Mucosa of descending colon (tissue), 3 donors: ENCODE measurements at regions not wholly inside any gene's neighbourhood (a gene's known extent, or its start where the extent isn't known, plus 50 kb on each side); places are given as distances from the start of the nearest gene placed in this dataset.

Source experiments
- ATAC-seq: fragments of 200-7000 bp; cut with Tn5 transposase; one replicate; pipeline ENCODE4 v1.9.1; 2020; ENCODE audit warnings: mild to moderate bottlenecking, moderate library complexity
- DNase-seq, 3 donors: peaks; one replicate each; pipeline ENCODE4 v3.0.0-alpha.2; 2020
- H3K36me3 ChIP-seq: fragments of 200-600 bp; one replicate; pipeline ENCODE4 v1.8.0; 2021; ENCODE audit warnings: low read depth, mild to moderate bottlenecking
- H3K4me1 ChIP-seq: fragments of 200-600 bp; one replicate; pipeline ENCODE4 v1.8.0; 2021; ENCODE audit warnings: low read depth, mild to moderate bottlenecking
- H3K4me3 ChIP-seq: fragments of 200-600 bp; one replicate; pipeline ENCODE4 v1.8.0; 2021; ENCODE audit warnings: mild to moderate bottlenecking
- H3K9me3 ChIP-seq: fragments of 200-600 bp; one replicate; pipeline ENCODE4 v1.8.0; 2021; ENCODE audit warnings: mild to moderate bottlenecking
- CTCF ChIP-seq: fragments of 200-600 bp; IDR thresholded peaks from one replicate; pipeline ENCODE4 v1.8.0; 2022; ENCODE audit warnings: antibody characterized with exemption, mild to moderate bottlenecking
- intact Hi-C, 2 donors: fragments of 100-400 bp; cut with DNase I in 1 of 2; cut with micrococcal nuclease in 1 of 2; formaldehyde crosslinking; loops; one replicate each; pipeline versions ENCODE4 v1.11.0 to v1.11.1; 2022; cut with DNase I, micrococcal nuclease
- donor health status: DM: no; HTN: no; CAD: no; lungs with moderate emphysema.
- donor health status: DM: no; HTN: no; CAD: no.
- donor health status: DM: no; HTN: yes; CAD: no.

DNA sequence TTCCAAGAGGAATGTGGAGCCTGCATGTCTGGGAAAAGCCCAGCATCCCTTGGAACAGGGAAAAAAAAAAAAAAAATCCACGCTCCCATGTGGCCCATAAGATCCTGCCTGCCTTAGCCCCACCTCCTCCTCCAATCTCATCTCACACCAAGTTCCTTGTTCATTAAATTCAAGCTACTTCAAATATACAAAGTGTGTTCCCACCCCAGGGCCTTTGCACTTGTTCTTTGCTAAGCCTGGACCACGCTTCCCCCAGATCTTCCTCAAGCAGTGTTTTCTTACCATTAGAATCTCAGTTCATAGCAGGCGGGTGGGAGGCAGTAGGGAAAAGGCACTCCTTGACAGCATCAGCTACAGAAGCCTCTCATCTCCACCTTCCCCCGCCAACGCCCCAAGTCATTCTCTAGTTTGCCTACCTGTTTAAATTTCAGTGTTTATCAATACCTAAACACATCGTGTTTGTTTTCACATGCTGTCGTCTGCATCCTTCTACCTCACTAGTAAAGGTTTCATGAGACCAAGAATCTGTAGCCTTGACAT lies 262.8 kb downstream of the FGFR2 start:
- Histone ChIP-seq H3K9me3 (no peaks in the 10 kb centered on the region), H3K36me3 (no peaks in the 10 kb centered on the region), H3K4me1 (no peaks in the 10 kb centered on the region), H3K4me3 (no peak overlapping the region)
- ATAC-seq (no peak), DNase-seq (no peak)
- no peak for TF ChIP-seq CTCF
- intact Hi-C loops, result no loop called here

DNA sequence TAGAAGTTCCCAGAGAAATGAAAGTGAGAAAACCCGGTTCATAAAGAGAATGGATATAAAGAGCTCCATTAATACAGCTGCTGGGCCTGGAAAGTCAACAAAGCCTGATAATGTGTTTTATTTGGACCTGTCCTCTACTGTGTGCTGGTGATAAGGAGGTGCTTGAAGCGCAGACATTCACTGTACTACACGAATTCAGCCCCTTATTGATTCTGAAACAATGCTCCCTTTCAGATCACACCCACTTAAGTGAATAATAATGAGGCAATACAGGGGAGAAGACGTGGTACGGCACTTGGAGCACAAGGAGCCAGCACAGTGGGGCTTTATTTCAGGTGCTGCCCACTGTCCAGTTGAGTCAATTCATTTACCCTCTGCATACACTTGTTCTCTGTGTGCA lies 260.8 kb downstream of the FGFR2 start:
- no peak for ATAC-seq
- TF ChIP-seq CTCF, result no peak
- H3K4me1 ChIP-seq, result no peaks in the 10 kb centered on the region
- intact Hi-C loops, result no loop called here
- H3K36me3 ChIP-seq, result no peaks in the 10 kb centered on the region
- no peak for DNase-seq
- no peak overlapping the region for H3K4me3 ChIP-seq
- H3K9me3 ChIP-seq, result no peaks in the 10 kb centered on the region

GRCh38 chr10:121338206-121338980 lies 259.9 kb downstream of the FGFR2 start:
- Histone ChIP-seq H3K4me3 (no peak overlapping the region), H3K36me3 (no peaks in the 10 kb centered on the region), H3K9me3 (no peaks in the 10 kb centered on the region), H3K4me1 (no peaks in the 10 kb centered on the region)
- no peak for DNase-seq
- ATAC-seq, result no peak
- TF ChIP-seq CTCF, result no peak
- intact Hi-C loops, result no loop called here

GRCh38 chr10:121339114-121339513 lies 259.1 kb downstream of the FGFR2 start:
- Histone ChIP-seq H3K4me1 (no peaks in the 10 kb centered on the region), H3K9me3 (no peaks in the 10 kb centered on the region), H3K36me3 (no peaks in the 10 kb centered on the region), H3K4me3 (no peak overlapping the region)
- TF ChIP-seq CTCF, result no peak
- ATAC-seq, result no peak
- no peak for DNase-seq
- intact Hi-C loops, result no loop called here

DNA sequence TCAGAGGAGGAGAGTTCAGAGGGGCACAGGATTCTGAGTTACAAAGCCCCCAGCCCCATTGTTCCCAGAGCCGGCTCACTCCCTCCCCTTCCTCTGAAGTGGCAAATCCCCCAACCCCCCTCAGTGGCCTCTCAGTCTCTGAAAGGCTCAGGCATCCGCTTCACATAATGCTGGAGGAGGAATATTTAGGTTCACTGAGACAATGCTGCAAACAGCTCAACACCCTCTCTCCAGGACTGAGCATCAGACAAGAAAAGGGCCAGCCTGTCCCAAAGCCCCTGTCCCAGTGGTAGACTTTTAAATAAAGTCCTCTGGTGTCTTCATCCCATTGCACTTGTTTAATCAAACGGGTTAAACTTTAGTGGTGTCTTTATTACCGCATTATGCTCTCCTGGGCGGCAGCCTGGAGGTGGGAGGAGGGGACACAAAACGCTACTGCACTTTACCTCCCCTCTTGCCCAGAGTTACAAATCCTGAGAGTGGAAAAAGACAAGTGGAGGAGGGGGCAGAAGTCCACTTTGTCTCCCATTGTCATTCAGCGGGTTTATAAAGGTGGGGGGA lies 257.9 kb downstream of the FGFR2 start:
- ATAC-seq (no peak), DNase-seq (no peak)
- no peak for TF ChIP-seq CTCF
- H3K4me3 ChIP-seq, result no peak overlapping the region
- intact Hi-C loops, result no loop called here
- H3K36me3 ChIP-seq, result no peaks in the 10 kb centered on the region
- H3K4me1 ChIP-seq, result no peaks in the 10 kb centered on the region
- no peaks in the 10 kb centered on the region for H3K9me3 ChIP-seq
